ENCODE measurements at regions not wholly inside any gene's neighbourhood (a gene's known extent, or its start where the extent isn't known, plus 50 kb on each side); places are given as distances from the start of the nearest gene placed in this dataset.
"Not testable (repeated sequence)": the region's sequence is repeated elsewhere in the genome, so short reads cannot be mapped to it uniquely, and the experiment has no call there.

DNA sequence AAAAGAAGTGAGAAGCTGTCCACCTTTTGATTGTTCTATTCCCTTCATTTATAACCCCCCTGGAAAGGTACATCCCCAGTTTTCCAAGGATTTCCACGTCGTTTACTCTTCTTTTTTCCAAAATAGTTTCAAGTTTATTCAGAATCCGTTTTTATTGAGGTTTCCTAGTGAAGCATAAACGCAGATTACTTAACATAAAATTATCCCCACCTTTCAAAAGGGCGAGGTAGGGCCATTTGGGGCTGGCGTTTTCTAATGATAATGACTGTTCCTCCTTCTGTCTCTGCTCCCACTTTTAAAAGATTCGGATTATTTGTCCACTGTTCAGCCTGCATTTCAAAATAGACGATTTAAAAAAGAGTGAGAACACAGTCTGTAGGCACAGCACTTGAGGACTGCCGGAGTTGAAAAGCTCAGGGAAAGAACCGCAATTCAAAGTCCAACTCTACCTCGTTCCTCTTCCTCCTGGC, 165.2 kb upstream of the PPP1R3A start:
- TF ChIP-seq, protein P1, sequence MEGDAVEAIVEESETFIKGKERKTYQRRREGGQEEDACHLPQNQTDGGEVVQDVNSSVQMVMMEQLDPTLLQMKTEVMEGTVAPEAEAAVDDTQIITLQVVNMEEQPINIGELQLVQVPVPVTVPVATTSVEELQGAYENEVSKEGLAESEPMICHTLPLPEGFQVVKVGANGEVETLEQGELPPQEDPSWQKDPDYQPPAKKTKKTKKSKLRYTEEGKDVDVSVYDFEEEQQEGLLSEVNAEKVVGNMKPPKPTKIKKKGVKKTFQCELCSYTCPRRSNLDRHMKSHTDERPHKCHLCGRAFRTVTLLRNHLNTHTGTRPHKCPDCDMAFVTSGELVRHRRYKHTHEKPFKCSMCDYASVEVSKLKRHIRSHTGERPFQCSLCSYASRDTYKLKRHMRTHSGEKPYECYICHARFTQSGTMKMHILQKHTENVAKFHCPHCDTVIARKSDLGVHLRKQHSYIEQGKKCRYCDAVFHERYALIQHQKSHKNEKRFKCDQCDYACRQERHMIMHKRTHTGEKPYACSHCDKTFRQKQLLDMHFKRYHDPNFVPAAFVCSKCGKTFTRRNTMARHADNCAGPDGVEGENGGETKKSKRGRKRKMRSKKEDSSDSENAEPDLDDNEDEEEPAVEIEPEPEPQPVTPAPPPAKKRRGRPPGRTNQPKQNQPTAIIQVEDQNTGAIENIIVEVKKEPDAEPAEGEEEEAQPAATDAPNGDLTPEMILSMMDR (IDR thresholded peaks at IDR 0.05; ENCODE audit: insufficient read depth, low read length, poor library complexity, severe bottlenecking) = no peak
- DNase-seq (ENCODE audit: low read depth) = no peak
- peaks cover 44% of the 10 kb centered on the region for H3K27me3 ChIP-seq (ENCODE audit: control insufficient read depth, insufficient read depth, low read length)
- H3K4me3 ChIP-seq (ENCODE audit: low read depth, low read length) = no peak overlapping the region
- H3K36me3 ChIP-seq (ENCODE audit: control insufficient read depth, insufficient read depth, low read length) = no peaks in the 10 kb centered on the region

DNA sequence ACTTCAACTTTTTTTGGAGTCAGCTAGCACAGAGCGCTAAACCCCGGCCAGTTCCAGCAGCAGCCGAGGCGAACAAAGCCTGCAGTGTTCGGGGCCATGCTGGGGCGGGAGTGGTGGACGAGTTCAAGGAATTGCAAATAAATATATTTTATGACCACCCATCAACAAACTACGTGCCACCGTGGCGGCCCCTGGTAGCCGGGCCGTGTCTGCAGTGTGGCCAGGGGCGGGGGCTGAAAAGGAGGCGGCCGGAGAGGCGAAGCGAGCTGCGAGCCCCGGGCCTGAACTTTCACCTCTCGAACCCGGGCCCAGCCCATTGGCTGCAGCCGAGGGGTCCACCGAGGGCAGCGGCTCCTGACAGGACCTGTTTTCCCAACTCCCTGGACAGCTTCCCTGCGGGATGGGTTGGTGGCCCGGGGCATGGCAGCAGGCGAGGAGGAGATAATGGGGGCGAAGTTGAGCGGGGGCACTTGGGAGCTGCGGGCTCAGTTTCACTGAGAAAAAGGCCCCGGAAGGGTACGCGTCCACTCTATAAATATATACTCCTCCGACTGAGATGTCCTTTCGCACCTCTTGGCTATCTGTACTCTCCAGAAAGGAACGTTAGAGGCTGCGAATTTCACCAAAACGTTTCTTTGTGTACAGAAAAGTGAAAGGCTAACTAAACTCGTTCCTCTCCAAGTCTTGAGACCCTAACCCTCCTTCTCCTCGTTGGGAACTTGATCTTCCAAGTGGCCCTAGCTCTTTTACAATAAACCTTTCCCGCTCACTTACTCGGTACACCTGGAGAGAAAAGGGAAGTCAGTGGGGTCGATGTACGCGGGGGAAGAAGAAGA, 164.6 kb upstream of the PPP1R3A start:
- no peak for DNase-seq (ENCODE audit: low read depth)
- TF ChIP-seq, protein P1 (IDR thresholded peaks at IDR 0.05; ENCODE audit: insufficient read depth, low read length, poor library complexity, severe bottlenecking) = no peak
- Histone ChIP-seq H3K27me3 (ENCODE audit: control insufficient read depth, insufficient read depth, low read length) (peaks cover 44% of the 10 kb centered on the region), H3K4me3 (ENCODE audit: low read depth, low read length) (peak overlapping the region; percentile 17), H3K36me3 (ENCODE audit: control insufficient read depth, insufficient read depth, low read length) (no peaks in the 10 kb centered on the region)

DNA sequence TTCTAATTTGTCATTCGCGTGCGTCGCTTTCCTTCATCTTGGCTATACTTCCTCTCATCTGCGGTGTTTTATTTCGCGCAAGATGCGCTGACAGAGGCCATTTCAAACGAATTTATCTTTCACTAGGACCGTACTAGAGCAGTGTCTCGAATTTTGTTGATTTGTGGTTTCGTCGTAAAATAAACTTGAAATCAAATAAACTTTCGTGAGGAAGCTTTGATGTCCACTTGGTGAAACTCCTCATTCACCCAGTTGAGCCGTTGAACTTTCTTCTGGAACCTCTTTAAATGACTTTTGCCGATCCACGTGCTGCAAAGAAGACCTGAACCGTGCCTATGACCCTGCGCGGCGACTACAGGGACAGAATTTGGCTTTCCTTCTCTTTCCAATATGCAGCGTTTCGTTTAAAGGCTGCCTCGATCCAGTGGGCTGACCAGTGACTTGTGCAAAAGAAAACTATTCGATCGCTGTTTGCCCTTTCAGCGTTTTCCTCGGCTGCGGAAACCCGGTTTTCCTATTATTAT, 163.9 kb upstream of the PPP1R3A start:
- no peaks in the 10 kb centered on the region for H3K36me3 ChIP-seq (ENCODE audit: control insufficient read depth, insufficient read depth, low read length)
- no peak for DNase-seq (ENCODE audit: low read depth)
- H3K27me3 ChIP-seq (ENCODE audit: control insufficient read depth, insufficient read depth, low read length) = peaks cover 42% of the 10 kb centered on the region
- peak overlapping the region; percentile 17 for H3K4me3 ChIP-seq (ENCODE audit: low read depth, low read length)
- TF ChIP-seq, protein P1 (IDR thresholded peaks at IDR 0.05; ENCODE audit: insufficient read depth, low read length, poor library complexity, severe bottlenecking) = no peak

DNA sequence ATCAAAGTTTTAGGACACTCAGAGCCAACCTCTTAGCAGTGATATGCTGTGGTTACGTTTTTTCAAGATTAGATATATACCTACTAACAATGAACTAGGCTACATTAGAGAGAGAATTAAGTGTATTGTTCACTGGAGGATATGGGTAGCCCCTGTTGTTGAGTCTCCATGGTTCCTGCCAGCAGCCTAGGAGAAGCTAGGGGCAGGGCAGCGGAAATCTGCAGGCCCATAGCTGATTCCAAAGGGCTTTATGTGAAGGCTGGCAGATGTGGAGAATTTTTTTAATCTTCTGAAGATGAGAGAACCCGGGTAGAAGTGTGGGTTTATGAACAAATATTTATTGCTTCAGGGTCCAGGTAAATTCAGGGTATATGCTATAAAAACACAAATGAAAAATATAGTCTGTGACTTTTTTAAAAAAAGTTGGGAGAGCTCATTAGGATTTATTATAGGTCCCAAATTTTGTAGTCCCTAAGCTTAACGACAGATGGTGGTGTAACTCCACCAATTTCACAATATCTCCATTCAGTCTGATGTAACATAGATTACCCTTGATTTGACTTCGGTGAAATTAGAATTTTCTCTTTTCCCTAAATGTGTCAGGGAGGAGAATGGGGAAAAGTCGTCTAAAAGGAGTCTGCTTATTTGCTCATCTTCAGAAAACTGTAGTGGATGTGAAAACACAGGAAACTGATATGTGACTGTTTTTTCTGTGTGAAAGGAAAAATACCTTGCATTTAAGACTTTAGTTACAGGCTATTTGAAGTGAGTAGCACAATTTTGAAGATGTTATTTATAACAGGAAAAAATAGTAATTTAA, 163.0 kb upstream of the PPP1R3A start:
- Histone ChIP-seq H3K36me3 (ENCODE audit: control insufficient read depth, insufficient read depth, low read length) (no peaks in the 10 kb centered on the region), H3K4me3 (ENCODE audit: low read depth, low read length) (no peak overlapping the region), H3K27me3 (ENCODE audit: control insufficient read depth, insufficient read depth, low read length) (peaks cover 35% of the 10 kb centered on the region)
- TF ChIP-seq, protein P1 (IDR thresholded peaks at IDR 0.05; ENCODE audit: insufficient read depth, low read length, poor library complexity, severe bottlenecking) = peak; percentile 50
- DNase-seq (ENCODE audit: low read depth) = no peak

DNA sequence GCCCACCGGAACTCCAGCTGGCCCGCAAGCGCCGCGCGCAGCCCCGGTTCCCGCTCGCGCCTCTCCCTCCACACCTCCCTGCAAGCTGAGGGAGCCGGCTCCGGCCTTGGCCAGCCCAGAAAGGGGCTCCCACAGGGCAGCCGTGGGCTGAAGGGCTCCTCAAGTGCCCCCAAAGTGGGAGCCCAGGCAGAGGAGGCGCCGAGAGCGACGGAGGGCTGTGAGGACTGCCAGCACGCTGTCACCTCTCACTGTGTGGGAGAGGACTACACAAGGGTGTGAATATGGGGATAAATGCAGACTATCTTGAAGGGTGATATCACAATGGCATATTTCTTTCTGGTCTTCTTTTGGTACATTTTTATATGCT, 158.3 kb upstream of the PPP1R3A start:
- not testable (repeated sequence) for H3K4me3 ChIP-seq (ENCODE audit: low read depth, low read length); H3K36me3 ChIP-seq (ENCODE audit: control insufficient read depth, insufficient read depth, low read length); H3K27me3 ChIP-seq (ENCODE audit: control insufficient read depth, insufficient read depth, low read length); DNase-seq (ENCODE audit: low read depth)

DNA sequence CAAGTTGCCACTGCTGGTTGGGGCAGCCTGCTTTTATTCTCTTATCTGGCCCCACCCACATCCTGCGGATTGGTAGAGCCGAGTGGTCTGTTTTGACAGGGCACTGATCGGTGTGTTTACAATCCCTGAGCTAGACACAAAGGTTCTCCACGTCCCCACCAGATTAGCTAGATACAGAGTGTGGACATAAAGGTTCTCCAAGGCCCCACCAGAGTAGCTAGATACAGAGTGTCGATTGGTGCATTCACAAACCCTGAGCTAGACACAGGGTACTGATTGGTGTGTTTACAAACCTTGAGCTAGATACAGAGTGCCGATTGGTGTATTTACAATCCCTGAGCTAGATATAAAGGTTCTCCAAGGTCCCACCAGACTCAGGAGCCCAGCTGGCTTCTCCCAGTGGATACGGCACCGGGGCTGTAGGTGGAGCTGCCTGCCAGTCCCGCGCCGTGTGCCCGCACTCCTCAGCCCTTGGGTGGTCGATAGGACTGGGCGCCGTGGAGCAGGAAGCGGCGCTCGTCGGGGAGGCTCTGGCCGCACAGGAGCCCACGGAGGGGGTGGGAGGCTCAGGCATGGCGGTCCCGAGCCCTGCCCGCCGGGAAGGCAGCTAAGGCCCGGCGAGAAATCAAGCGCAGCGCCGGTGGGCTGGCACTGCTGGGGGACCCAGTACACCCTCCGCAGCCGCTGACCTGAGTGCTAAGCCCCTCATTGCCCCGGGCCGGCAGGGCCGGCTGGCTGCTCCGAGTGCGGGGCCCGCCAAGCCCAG, 157.8 kb upstream of the PPP1R3A start:
- H3K36me3 ChIP-seq (ENCODE audit: control insufficient read depth, insufficient read depth, low read length); H3K4me3 ChIP-seq (ENCODE audit: low read depth, low read length); H3K27me3 ChIP-seq (ENCODE audit: control insufficient read depth, insufficient read depth, low read length); DNase-seq (ENCODE audit: low read depth): not testable (repeated sequence)
